ENCODE measurements at regions not wholly inside any gene's neighbourhood (a gene's known extent, or its start where the extent isn't known, plus 50 kb on each side); places are given as distances from the start of the nearest gene placed in this dataset.

DNA sequence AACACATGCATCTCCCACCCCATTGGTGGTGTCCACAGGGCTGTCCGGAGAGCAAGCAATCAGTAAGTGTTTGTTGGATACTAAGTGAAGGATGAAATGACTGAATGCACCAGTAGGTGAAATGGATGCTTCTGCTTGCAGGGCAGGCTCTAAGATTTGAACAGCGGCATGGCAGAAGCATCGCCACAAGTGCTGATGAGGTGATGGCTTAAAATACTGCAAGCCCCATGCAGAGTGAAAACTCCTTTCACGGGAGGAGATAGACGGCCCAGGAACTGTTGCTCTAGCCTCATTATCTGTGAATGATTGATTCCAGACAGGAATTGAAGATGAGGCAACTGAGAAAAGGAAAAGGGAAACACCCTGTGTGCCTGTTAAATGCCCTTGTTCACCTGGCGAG lies 158.9 kb downstream of the LY86 start:
- WGBS (ENCODE audit: insufficient coverage) = 80% methylated on average over 3 of the region's 6 CpGs

DNA sequence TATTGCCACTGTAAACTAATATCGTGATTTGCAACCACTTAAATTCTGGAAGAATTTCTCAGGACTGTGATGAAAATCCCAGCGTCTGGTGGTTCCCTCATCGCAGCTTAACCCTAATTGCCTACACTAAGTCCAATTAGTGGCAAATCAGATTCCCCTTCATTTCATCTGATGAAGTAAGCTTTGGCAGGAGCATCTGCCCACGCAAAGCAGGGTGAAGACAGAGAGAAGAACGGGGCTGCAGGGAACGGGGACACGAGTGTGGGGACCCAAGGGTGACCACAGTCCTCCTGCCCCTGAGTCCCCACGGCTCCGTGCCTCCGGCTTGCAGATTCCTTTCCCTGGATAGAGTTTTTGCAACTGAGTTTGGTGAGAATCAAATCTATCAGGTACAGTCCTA lies 159.5 kb downstream of the LY86 start:
- Mint-ChIP-seq H3K4me1 (peaks cover 50% of the 10 kb centered on the region), H3K9me3 (peaks cover 0 to 10% (median 5%) of the 10 kb centered on the region in 7 donors), H3K27ac (peak overlapping the region in 6 of 7 donors; percentile 76 to 99 (median 86)), H3K4me3 (no peak overlapping the region), H3K36me3 (peaks cover 16 to 31% of the 10 kb centered on the region in 2 donors), H3K27me3 (ENCODE audit: low read depth in 3 of 3) (peaks cover 0 to 2% (median under 1%) of the 10 kb centered on the region in 3 donors)
- Histone ChIP-seq H3K27ac (ENCODE audit: low read depth in 1 of 2, low read length in 2 of 2) (peak overlapping the region in 1 of 2 donors; percentile 97), H3K36me3 (replicated peaks in 1 of 2; ENCODE audit: control insufficient read depth in 1 of 2, insufficient read depth in 2 of 2, low read length in 2 of 2) (peaks cover 0 to 13% of the 10 kb centered on the region in 2 donors), H3K4me2 (replicated peaks; ENCODE audit: extremely low read depth, low read length, poor library complexity, severe bottlenecking) (no peak overlapping the region), H3K9me3 (replicated peaks in 1 of 2; ENCODE audit: control insufficient read depth in 1 of 2, insufficient read depth in 1 of 2, low read length in 2 of 2) (no peaks in the 10 kb centered on the region), H2AFZ (ENCODE audit: insufficient read depth, low read depth, low read length, poor library complexity, severe bottlenecking) (no peak overlapping the region), H3K4me1 (ENCODE audit: control insufficient read depth in 1 of 2, insufficient read depth in 2 of 2, low read length in 2 of 2) (peaks cover 50% of the 10 kb centered on the region in 2 donors), H3K79me2 (ENCODE audit: insufficient read depth, low read length) (no peaks in the 10 kb centered on the region), H3K9ac (ENCODE audit: insufficient read depth, low read length, poor library complexity, severe bottlenecking) (no peak overlapping the region), H3K4me3 (replicated peaks in 1 of 3; ENCODE audit: low read depth in 2 of 3, low read length in 3 of 3) (no peak overlapping the region), H4K20me1 (ENCODE audit: insufficient read depth, low read length) (no peaks in the 10 kb centered on the region), H3K27me3 (ENCODE audit: control insufficient read depth in 2 of 2, insufficient read depth in 2 of 2, low read length in 2 of 2) (no peaks in the 10 kb centered on the region)
- WGBS (ENCODE audit: insufficient coverage) = 97% methylated on average over 8 of the region's 10 CpGs
- TF ChIP-seq, protein P1, sequence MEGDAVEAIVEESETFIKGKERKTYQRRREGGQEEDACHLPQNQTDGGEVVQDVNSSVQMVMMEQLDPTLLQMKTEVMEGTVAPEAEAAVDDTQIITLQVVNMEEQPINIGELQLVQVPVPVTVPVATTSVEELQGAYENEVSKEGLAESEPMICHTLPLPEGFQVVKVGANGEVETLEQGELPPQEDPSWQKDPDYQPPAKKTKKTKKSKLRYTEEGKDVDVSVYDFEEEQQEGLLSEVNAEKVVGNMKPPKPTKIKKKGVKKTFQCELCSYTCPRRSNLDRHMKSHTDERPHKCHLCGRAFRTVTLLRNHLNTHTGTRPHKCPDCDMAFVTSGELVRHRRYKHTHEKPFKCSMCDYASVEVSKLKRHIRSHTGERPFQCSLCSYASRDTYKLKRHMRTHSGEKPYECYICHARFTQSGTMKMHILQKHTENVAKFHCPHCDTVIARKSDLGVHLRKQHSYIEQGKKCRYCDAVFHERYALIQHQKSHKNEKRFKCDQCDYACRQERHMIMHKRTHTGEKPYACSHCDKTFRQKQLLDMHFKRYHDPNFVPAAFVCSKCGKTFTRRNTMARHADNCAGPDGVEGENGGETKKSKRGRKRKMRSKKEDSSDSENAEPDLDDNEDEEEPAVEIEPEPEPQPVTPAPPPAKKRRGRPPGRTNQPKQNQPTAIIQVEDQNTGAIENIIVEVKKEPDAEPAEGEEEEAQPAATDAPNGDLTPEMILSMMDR (IDR thresholded peaks at IDR 0.05) = no peak
- DNase-seq = no peak
- intact Hi-C loops (cut with micrococcal nuclease) = loop anchor here in 1 of 2 donors (10.0 kb wide), 1 partner anchor 53 kb away; no protein-coding TSS in a partner anchor

More for the DNA sequence above, 158.9 kb downstream of the LY86 start:
- no peaks in the 10 kb centered on the region for H3K27me3 ChIP-seq (ENCODE audit: control insufficient read depth in 2 of 2, insufficient read depth in 2 of 2, low read length in 2 of 2)
- DNase-seq = no peak
- H4K20me1 ChIP-seq (ENCODE audit: insufficient read depth, low read length) = no peaks in the 10 kb centered on the region
- H3K4me2 ChIP-seq (replicated peaks; ENCODE audit: extremely low read depth, low read length, poor library complexity, severe bottlenecking) = no peak overlapping the region
- H3K27ac Mint-ChIP-seq = peak overlapping the region in 1 of 7 donors; percentile 37
- no peak overlapping the region for H3K4me3 ChIP-seq (replicated peaks in 1 of 3; ENCODE audit: low read depth in 2 of 3, low read length in 3 of 3)
- intact Hi-C loops (cut with micrococcal nuclease) = loop anchor here in 1 of 2 donors (10.0 kb wide), 1 partner anchor 53 kb away; no protein-coding TSS in a partner anchor
- no peak overlapping the region for H2AFZ ChIP-seq (ENCODE audit: insufficient read depth, low read depth, low read length, poor library complexity, severe bottlenecking)
- H3K4me3 Mint-ChIP-seq = no peak overlapping the region
- H3K9me3 ChIP-seq (replicated peaks in 1 of 2; ENCODE audit: control insufficient read depth in 1 of 2, insufficient read depth in 1 of 2, low read length in 2 of 2) = no peaks in the 10 kb centered on the region
- H3K9me3 Mint-ChIP-seq = peaks cover 0 to 10% (median 5%) of the 10 kb centered on the region in 7 donors
- peaks cover 43% of the 10 kb centered on the region in 2 donors for H3K4me1 ChIP-seq (ENCODE audit: control insufficient read depth in 1 of 2, insufficient read depth in 2 of 2, low read length in 2 of 2)
- H3K36me3 Mint-ChIP-seq = peaks cover 19 to 34% of the 10 kb centered on the region in 2 donors
- no peak overlapping the region for H3K9ac ChIP-seq (ENCODE audit: insufficient read depth, low read length, poor library complexity, severe bottlenecking)
- no peak overlapping the region for H3K27ac ChIP-seq (ENCODE audit: low read depth in 1 of 2, low read length in 2 of 2)
- peaks cover 44% of the 10 kb centered on the region for H3K4me1 Mint-ChIP-seq
- TF ChIP-seq, protein P1 (IDR thresholded peaks at IDR 0.05) = no peak
- H3K27me3 Mint-ChIP-seq (ENCODE audit: low read depth in 3 of 3) = peaks cover 0 to 2% (median 2%) of the 10 kb centered on the region in 3 donors
- no peaks in the 10 kb centered on the region for H3K79me2 ChIP-seq (ENCODE audit: insufficient read depth, low read length)
- H3K36me3 ChIP-seq (replicated peaks in 1 of 2; ENCODE audit: control insufficient read depth in 1 of 2, insufficient read depth in 2 of 2, low read length in 2 of 2) = peaks cover 0 to 19% of the 10 kb centered on the region in 2 donors

Data from CD14-positive monocyte (primary cell).